HEK293 (cell line): ENCODE measurements at regions not wholly inside any gene's neighbourhood (a gene's known extent, or its start where the extent isn't known, plus 50 kb on each side); places are given as distances from the start of the nearest gene placed in this dataset.
A peak's percentile ranks its signal among the peaks of the same experiment; 100 is the strongest.

ENCODE experiments used
- CTCF ChIA-PET: fragments of 350-600 bp; formaldehyde crosslinking; extraction: SDS; loops from one replicate; lab custom pipeline; 2021; ENCODE audit warnings: antibody characterized with exemption; lab: Yijun Ruan, JAX
- POLR2A ChIA-PET: fragments of 300-600 bp; formaldehyde crosslinking; extraction: SDS; loops from one replicate; lab custom pipeline; 2020; ENCODE audit warnings: antibody characterized with exemption, inconsistent platforms; lab: Yijun Ruan, JAX
- H3K27ac ChIP-seq: fragments of 200-500 bp; sonication (Bioruptor generic); 2 replicates; pipeline ENCODE4 v1.5.1; 2014; ENCODE audit warnings: low read depth, low read length, control low read depth, inconsistent platforms; ENCODE audit errors: extremely low read depth
- H3K36me3 ChIP-seq, 2 experiments: fragments of 200-500 bp in 1 of 2; sonication (Bioruptor generic) in 1 of 2; 1 replicate in 1 of 2; 2 replicates in 1 of 2; pipeline ENCODE4 v1.5.1; 2014 to 2017; ENCODE audit warnings: inconsistent platforms in 2 of 2, low read length in 2 of 2; ENCODE audit not compliant: control insufficient read depth in 2 of 2, insufficient read depth in 1 of 2
- H3K4me1 ChIP-seq: fragments of 200-500 bp; sonication (Bioruptor generic); 2 replicates; pipeline ENCODE4 v1.5.1; 2014; ENCODE audit warnings: mild to moderate bottlenecking, low read length, inconsistent platforms; ENCODE audit not compliant: control insufficient read depth, insufficient read depth
- H3K4me3 ChIP-seq: 2 replicates; pipeline ENCODE4 v1.5.1; 2011; ENCODE audit warnings: low read depth, mild to moderate bottlenecking, control low read depth, low read length, moderate library complexity
- H3K9me3 ChIP-seq: fragments of 200-500 bp; sonication (Bioruptor generic); 2 replicates; pipeline ENCODE4 v1.5.1; 2014; ENCODE audit warnings: low read depth, low read length, inconsistent platforms; ENCODE audit not compliant: control insufficient read depth, insufficient read depth
- IKZF3 ChIP-seq: fragments of 450-650 bp; IDR thresholded peaks from 2 replicates; pipeline ENCODE4 v1.5.0; 2018; ENCODE audit warnings: missing biosample characterization, mild to moderate bottlenecking, missing genetic modification characterization, moderate library complexity
- KLF1 ChIP-seq: fragments of 450-650 bp; formaldehyde crosslinking; IDR thresholded peaks from 2 replicates; pipeline ENCODE4 v1.5.1; 2016; ENCODE audit warnings: missing biosample characterization, missing genetic modification characterization
- KLF8 ChIP-seq: fragments of 450-650 bp; formaldehyde crosslinking; IDR thresholded peaks from 2 replicates; pipeline ENCODE4 v1.5.1; 2016; ENCODE audit warnings: missing biosample characterization, missing genetic modification characterization
- OVOL3 ChIP-seq: fragments of 450-650 bp; formaldehyde crosslinking; IDR thresholded peaks from 2 replicates; pipeline ENCODE4 v1.5.1; 2016; ENCODE audit warnings: missing biosample characterization, missing genetic modification characterization
- ZBTB7A ChIP-seq: fragments of 450-650 bp; formaldehyde crosslinking; IDR thresholded peaks from 2 replicates; pipeline ENCODE4 v1.5.1; 2016; ENCODE audit warnings: low read depth, missing biosample characterization, missing genetic modification characterization
- ZNF10 ChIP-seq: fragments of 450-650 bp; formaldehyde crosslinking; IDR thresholded peaks from 2 replicates; pipeline ENCODE4 v1.5.1; 2017; ENCODE audit warnings: missing biosample characterization, missing genetic modification characterization
- ZNF114 ChIP-seq: fragments of 450-650 bp; formaldehyde crosslinking; IDR thresholded peaks from 2 replicates; pipeline ENCODE4 v1.5.0; 2017; ENCODE audit warnings: missing biosample characterization, missing genetic modification characterization
- ZNF140 ChIP-seq: fragments of 450-650 bp; formaldehyde crosslinking; IDR thresholded peaks from 2 replicates; pipeline ENCODE4 v1.5.1; 2016; ENCODE audit warnings: missing biosample characterization, missing genetic modification characterization
- ZNF23 ChIP-seq: fragments of 450-650 bp; formaldehyde crosslinking; IDR thresholded peaks from 2 replicates; pipeline ENCODE4 v1.5.1; 2016; ENCODE audit warnings: missing biosample characterization, missing genetic modification characterization, borderline replicate concordance
- ZNF239 ChIP-seq: fragments of 450-650 bp; formaldehyde crosslinking; IDR thresholded peaks from 2 replicates; pipeline ENCODE4 v1.5.1; 2016; ENCODE audit warnings: missing biosample characterization, missing genetic modification characterization
- ZNF335 ChIP-seq: fragments of 450-650 bp; formaldehyde crosslinking; conservative IDR thresholded peaks from 2 replicates; pipeline ENCODE4 v1.5.1; 2016; ENCODE audit warnings: missing biosample characterization, missing genetic modification characterization
- ZNF416 ChIP-seq: fragments of 450-650 bp; formaldehyde crosslinking; IDR thresholded peaks from 2 replicates; pipeline ENCODE4 v1.5.1; 2016; ENCODE audit warnings: missing biosample characterization, missing genetic modification characterization
- ZNF558 ChIP-seq: fragments of 450-650 bp; formaldehyde crosslinking; IDR thresholded peaks from 2 replicates; pipeline ENCODE4 v1.5.1; 2016; ENCODE audit warnings: missing biosample characterization, missing genetic modification characterization
- ZNF777 ChIP-seq: fragments of 450-650 bp; formaldehyde crosslinking; IDR thresholded peaks from 2 replicates; pipeline ENCODE4 v1.5.1; 2017; ENCODE audit warnings: missing biosample characterization, missing genetic modification characterization, borderline replicate concordance
- ZNF791 ChIP-seq: fragments of 450-650 bp; formaldehyde crosslinking; IDR thresholded peaks from 2 replicates; pipeline ENCODE4 v1.5.1; 2016; ENCODE audit warnings: missing biosample characterization, missing genetic modification characterization
- ZXDB ChIP-seq: fragments of 450-650 bp; formaldehyde crosslinking; IDR thresholded peaks from 2 replicates; pipeline ENCODE4 v1.5.1; 2016; ENCODE audit warnings: missing biosample characterization, missing genetic modification characterization
- TF ChIP-seq, protein P1 (sequence below): fragments of 450-650 bp; formaldehyde crosslinking; IDR thresholded peaks from 2 replicates; pipeline ENCODE4 v1.5.1; 2016; ENCODE audit warnings: missing biosample characterization, missing genetic modification characterization
- TF ChIP-seq, protein P2 (sequence below): fragments of 450-650 bp; formaldehyde crosslinking; IDR thresholded peaks from 2 replicates; pipeline ENCODE4 v1.5.1; 2017; ENCODE audit warnings: missing biosample characterization, missing genetic modification characterization
- TF ChIP-seq, protein P3 (sequence below): fragments of 450-650 bp; formaldehyde crosslinking; IDR thresholded peaks from 2 replicates; pipeline ENCODE4 v1.5.1; 2016; ENCODE audit warnings: missing biosample characterization, missing genetic modification characterization

DNA sequence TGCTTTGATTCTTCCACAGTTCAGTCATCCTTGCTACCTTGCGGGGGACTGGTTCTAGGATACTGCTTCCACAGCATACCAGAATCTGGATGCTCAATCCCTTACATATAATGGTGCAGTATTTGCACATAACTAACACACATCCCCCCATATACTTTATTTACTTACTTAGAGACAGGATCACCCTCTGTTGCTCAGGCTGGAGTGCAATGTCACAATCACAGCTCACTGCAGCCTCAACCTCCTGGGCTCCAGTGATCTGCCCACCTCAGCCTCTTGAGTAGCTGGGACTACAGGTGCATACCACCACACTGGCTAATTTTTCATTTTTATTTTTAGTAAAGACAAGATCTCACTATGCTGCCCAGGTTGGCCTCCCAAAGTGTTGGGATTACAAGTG, 112.2 kb downstream of the GOSR1 start:
- no peaks in the 10 kb centered on the region for H3K36me3 ChIP-seq

DNA sequence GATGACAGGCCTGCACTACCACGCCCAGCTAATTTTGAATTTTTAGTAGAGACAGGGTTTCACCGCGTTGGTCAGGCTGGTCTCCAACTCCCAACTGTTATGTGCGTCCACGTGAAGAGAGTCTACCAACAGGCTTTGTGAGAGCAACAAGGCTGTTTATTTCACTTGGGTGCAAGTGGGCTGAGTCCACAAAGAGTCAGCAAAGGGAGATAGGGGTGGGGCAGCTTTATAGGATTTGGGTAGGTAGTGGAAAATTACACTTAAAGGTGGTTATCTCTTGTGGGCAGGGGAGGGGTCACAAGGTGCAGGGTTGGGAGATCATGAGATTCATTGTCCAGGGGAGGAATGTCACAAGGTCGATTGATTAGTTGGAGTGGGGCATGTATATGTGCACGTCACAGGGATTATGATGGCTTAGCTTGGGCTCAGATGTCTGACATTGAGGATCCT, 111.6 kb downstream of the GOSR1 start:
- Histone ChIP-seq H3K4me1 (no peaks in the 10 kb centered on the region), H3K36me3 (no peaks in the 10 kb centered on the region)
- no peak for TF ChIP-seq ZNF335 (tag by site-specific recombination)
- TF ChIP-seq ZNF558 = no peak
- TF ChIP-seq ZBTB7A (tag by site-specific recombination) = no peak
- TF ChIP-seq ZXDB (tag by site-specific recombination) = no peak
- TF ChIP-seq, all 188 proteins: peak for 0
- Histone ChIP-seq H3K27ac (no peak overlapping the region), H3K4me3 (no peak overlapping the region), H3K9me3 (no peaks in the 10 kb centered on the region)
- POLR2A ChIA-PET = no interaction called here
- CTCF ChIA-PET = interaction anchor here (0.6 kb wide), 1 partner anchor 8 kb away, joined by 3 read pairs; no protein-coding TSS in a partner anchor

More for the DNA sequence above, 112.2 kb downstream of the GOSR1 start:
- H3K4me3 ChIP-seq = no peak overlapping the region
- no peak overlapping the region for H3K27ac ChIP-seq
- ChIA-PET POLR2A (interaction anchor here (1.0 kb wide), 1 partner anchor 11 kb away, joined by 3 read pairs; no protein-coding TSS in a partner anchor), CTCF (no interaction called here)
- no peak for TF ChIP-seq ZNF777 (tag by site-specific recombination)
- no peak for TF ChIP-seq ZNF114 (tag by site-specific recombination)
- TF ChIP-seq, protein P1, sequence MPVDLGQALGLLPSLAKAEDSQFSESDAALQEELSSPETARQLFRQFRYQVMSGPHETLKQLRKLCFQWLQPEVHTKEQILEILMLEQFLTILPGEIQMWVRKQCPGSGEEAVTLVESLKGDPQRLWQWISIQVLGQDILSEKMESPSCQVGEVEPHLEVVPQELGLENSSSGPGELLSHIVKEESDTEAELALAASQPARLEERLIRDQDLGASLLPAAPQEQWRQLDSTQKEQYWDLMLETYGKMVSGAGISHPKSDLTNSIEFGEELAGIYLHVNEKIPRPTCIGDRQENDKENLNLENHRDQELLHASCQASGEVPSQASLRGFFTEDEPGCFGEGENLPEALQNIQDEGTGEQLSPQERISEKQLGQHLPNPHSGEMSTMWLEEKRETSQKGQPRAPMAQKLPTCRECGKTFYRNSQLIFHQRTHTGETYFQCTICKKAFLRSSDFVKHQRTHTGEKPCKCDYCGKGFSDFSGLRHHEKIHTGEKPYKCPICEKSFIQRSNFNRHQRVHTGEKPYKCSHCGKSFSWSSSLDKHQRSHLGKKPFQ = no peak
- TF ChIP-seq, protein P2, sequence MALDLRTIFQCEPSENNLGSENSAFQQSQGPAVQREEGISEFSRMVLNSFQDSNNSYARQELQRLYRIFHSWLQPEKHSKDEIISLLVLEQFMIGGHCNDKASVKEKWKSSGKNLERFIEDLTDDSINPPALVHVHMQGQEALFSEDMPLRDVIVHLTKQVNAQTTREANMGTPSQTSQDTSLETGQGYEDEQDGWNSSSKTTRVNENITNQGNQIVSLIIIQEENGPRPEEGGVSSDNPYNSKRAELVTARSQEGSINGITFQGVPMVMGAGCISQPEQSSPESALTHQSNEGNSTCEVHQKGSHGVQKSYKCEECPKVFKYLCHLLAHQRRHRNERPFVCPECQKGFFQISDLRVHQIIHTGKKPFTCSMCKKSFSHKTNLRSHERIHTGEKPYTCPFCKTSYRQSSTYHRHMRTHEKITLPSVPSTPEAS (tag by site-specific recombination) = no peak
- no peak for TF ChIP-seq KLF1 (tag by site-specific recombination)
- no peak for TF ChIP-seq ZNF416 (tag by site-specific recombination)
- no peak for TF ChIP-seq KLF8
- no peak for TF ChIP-seq ZNF791 (tag by site-specific recombination)
- no peak for TF ChIP-seq IKZF3 (tag by site-specific recombination)
- TF ChIP-seq, protein P3, sequence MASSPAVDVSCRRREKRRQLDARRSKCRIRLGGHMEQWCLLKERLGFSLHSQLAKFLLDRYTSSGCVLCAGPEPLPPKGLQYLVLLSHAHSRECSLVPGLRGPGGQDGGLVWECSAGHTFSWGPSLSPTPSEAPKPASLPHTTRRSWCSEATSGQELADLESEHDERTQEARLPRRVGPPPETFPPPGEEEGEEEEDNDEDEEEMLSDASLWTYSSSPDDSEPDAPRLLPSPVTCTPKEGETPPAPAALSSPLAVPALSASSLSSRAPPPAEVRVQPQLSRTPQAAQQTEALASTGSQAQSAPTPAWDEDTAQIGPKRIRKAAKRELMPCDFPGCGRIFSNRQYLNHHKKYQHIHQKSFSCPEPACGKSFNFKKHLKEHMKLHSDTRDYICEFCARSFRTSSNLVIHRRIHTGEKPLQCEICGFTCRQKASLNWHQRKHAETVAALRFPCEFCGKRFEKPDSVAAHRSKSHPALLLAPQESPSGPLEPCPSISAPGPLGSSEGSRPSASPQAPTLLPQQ = no peak
- TF ChIP-seq ZNF239 (tag by site-specific recombination) = no peak
- no peak for TF ChIP-seq ZNF558
- no peak for TF ChIP-seq ZNF140 (tag by site-specific recombination)
- TF ChIP-seq ZNF23 (tag by site-specific recombination) = no peak
- H3K4me1 ChIP-seq = no peaks in the 10 kb centered on the region
- no peaks in the 10 kb centered on the region for H3K9me3 ChIP-seq

DNA sequence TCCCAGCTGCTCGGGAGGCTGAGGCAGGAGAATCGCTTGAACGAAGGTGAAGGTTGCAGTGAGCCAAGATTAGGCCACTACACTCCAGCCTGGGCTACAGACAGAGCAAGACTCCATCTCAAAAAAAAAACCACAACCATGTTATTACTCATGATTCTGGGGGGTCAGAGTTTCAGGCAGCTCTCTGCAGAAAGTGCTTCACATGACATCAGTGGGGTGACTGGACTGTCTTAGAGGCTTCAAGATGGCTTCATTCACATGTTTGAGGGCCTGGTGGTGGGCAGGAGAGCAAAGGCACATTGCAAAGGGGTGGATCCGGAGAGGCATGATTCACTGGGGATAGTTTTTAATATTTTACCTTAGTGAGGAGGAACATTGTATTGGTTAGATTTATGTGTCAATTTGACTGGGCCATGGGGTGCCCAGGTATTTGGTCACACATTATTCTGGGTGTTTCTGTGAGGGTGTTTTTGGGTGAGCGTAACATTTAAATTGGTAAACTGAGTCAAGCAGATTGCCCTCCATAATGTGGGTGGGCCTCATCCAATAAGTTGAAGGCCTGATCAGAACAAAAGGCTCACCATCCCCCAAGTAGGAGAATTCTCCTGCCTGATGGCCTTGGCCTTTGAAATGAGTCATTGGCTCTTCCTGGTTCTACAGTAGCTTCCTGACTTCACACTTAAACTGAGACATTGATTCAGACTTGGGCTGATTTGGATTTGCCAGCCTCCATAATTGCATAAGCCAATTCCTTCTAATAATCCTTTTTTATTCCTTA, 109.8 kb downstream of the GOSR1 start:
- H3K4me1 ChIP-seq = no peaks in the 10 kb centered on the region
- no peak overlapping the region for H3K4me3 ChIP-seq
- H3K9me3 ChIP-seq = no peaks in the 10 kb centered on the region
- POLR2A ChIA-PET = no interaction called here
- CTCF ChIA-PET = interaction anchor here (0.6 kb wide), 1 partner anchor 482 kb away, joined by 6 read pairs; no protein-coding TSS in a partner anchor
- no peaks in the 10 kb centered on the region for H3K36me3 ChIP-seq
- H3K27ac ChIP-seq = no peak overlapping the region
- peak; percentile 83; the same call in 1 of the 2 replicates for TF ChIP-seq ZNF10 (tag by site-specific recombination)
- TF ChIP-seq OVOL3 (tag by site-specific recombination) = no peak
- TF ChIP-seq, all 188 proteins: peak for 1
